SH-SY5Y (cell line): ENCODE measurements at regions not wholly inside any gene's neighbourhood (a gene's known extent, or its start where the extent isn't known, plus 50 kb on each side); places are given as distances from the start of the nearest gene placed in this dataset.

ENCODE experiments used
- GATA2 ChIP-seq: IDR thresholded peaks from 2 replicates; pipeline ENCODE4 v1.6.1; 2011; ENCODE audit warnings: mild to moderate bottlenecking, low read depth, low read length
- GATA3 ChIP-seq: IDR thresholded peaks from 2 replicates; pipeline ENCODE4 v1.6.1; 2011; ENCODE audit warnings: low read depth, mild to moderate bottlenecking, low read length, moderate library complexity

DNA sequence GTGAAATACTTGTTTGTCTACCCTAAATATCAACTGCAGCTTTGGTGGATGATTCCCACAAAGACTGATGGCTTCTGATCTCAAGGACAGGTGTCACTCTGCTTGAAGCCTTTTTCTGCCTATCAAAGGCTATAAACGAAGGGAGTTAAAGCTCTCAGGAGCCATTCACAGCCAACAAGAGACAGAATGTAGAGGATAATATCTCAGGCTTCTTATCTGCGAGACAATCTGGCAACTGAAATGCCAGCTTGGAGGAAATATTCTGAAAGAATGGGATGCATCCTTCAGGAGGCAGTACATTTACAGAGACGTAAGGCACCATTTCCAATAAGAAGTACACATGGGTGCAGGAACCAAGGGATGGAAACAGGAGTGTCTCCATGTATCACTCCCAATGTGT, 549.4 kb downstream of the GPAM start:
- TF ChIP-seq GATA2 = no peak
- no peak for TF ChIP-seq GATA3
